ENCODE measurements at regions not wholly inside any gene's neighbourhood (a gene's known extent, or its start where the extent isn't known, plus 50 kb on each side); places are given as distances from the start of the nearest gene placed in this dataset.

GRCh38 chr4:65845199-65845773 is 175.0 kb upstream of the EPHA5 start:
- H3K4me1 ChIP-seq (ENCODE audit: control insufficient read depth, insufficient read depth, low read length, poor library complexity, severe bottlenecking) = no peaks in the 10 kb centered on the region
- no peak overlapping the region for H3K27ac ChIP-seq (ENCODE audit: low read depth, low read length, severe bottlenecking)
- H3K36me3 ChIP-seq (ENCODE audit: control insufficient read depth, insufficient read depth, low read length) = no peaks in the 10 kb centered on the region
- no peaks in the 10 kb centered on the region for H3K9me3 ChIP-seq (ENCODE audit: control insufficient read depth, low read length)
- H3K4me3 ChIP-seq (ENCODE audit: extremely low read depth, insufficient read depth, low read length, poor library complexity, severe bottlenecking) = no peak overlapping the region
- WGBS, 2 experiments (ENCODE audit: insufficient coverage in 2 of 2) = 78% methylated on average over 3 of the region's 4 CpGs; no CpG with 5 or more reads in 1 of the 2 experiments

GRCh38 chr4:65839164-65839931 is 169.1 kb upstream of the EPHA5 start:
- H3K4me3 ChIP-seq (ENCODE audit: extremely low read depth, insufficient read depth, low read length, poor library complexity, severe bottlenecking) = no peak overlapping the region
- H3K9me3 ChIP-seq (ENCODE audit: control insufficient read depth, low read length) = no peaks in the 10 kb centered on the region
- WGBS, 2 experiments (ENCODE audit: insufficient coverage in 2 of 2) = 71% methylated on average over 2 of the region's 2 CpGs; no CpG with 5 or more reads in 1 of the 2 experiments
- H3K27ac ChIP-seq (ENCODE audit: low read depth, low read length, severe bottlenecking) = no peak overlapping the region
- H3K4me1 ChIP-seq (ENCODE audit: control insufficient read depth, insufficient read depth, low read length, poor library complexity, severe bottlenecking) = no peaks in the 10 kb centered on the region
- no peaks in the 10 kb centered on the region for H3K36me3 ChIP-seq (ENCODE audit: control insufficient read depth, insufficient read depth, low read length)

- Histone ChIP-seq H3K9me3 (ENCODE audit: control insufficient read depth, low read length) (no peaks in the 10 kb centered on the region), H3K27ac (ENCODE audit: low read depth, low read length, severe bottlenecking) (no peak overlapping the region), H3K4me3 (ENCODE audit: extremely low read depth, insufficient read depth, low read length, poor library complexity, severe bottlenecking) (no peak overlapping the region), H3K4me1 (ENCODE audit: control insufficient read depth, insufficient read depth, low read length, poor library complexity, severe bottlenecking) (no peaks in the 10 kb centered on the region), H3K36me3 (ENCODE audit: control insufficient read depth, insufficient read depth, low read length) (no peaks in the 10 kb centered on the region)
These were observed 164.4 kb upstream of the EPHA5 start for GRCh38 chr4:65834707-65835106.

GRCh38 chr4:65831828-65832227 is 161.5 kb upstream of the EPHA5 start:
- Histone ChIP-seq H3K4me1 (ENCODE audit: control insufficient read depth, insufficient read depth, low read length, poor library complexity, severe bottlenecking) (no peaks in the 10 kb centered on the region), H3K9me3 (ENCODE audit: control insufficient read depth, low read length) (no peaks in the 10 kb centered on the region), H3K4me3 (ENCODE audit: extremely low read depth, insufficient read depth, low read length, poor library complexity, severe bottlenecking) (no peak overlapping the region), H3K27ac (ENCODE audit: low read depth, low read length, severe bottlenecking) (no peak overlapping the region), H3K36me3 (ENCODE audit: control insufficient read depth, insufficient read depth, low read length) (no peaks in the 10 kb centered on the region)
- 100% methylated on average over 2 of the region's 6 CpGs; no CpG with 5 or more reads in 1 of the 2 experiments for WGBS, 2 experiments (ENCODE audit: insufficient coverage in 2 of 2)

- H3K4me1 ChIP-seq (ENCODE audit: control insufficient read depth, insufficient read depth, low read length, poor library complexity, severe bottlenecking) = no peaks in the 10 kb centered on the region
- no CpG with 5 or more reads among the region's 2 CpGs for WGBS, 2 experiments (ENCODE audit: insufficient coverage in 2 of 2)
- H3K36me3 ChIP-seq (ENCODE audit: control insufficient read depth, insufficient read depth, low read length) = no peaks in the 10 kb centered on the region
- no peak overlapping the region for H3K4me3 ChIP-seq (ENCODE audit: extremely low read depth, insufficient read depth, low read length, poor library complexity, severe bottlenecking)
- H3K27ac ChIP-seq (ENCODE audit: low read depth, low read length, severe bottlenecking) = no peak overlapping the region
- H3K9me3 ChIP-seq (ENCODE audit: control insufficient read depth, low read length) = no peaks in the 10 kb centered on the region
These were observed 154.9 kb upstream of the EPHA5 start for GRCh38 chr4:65825116-65825753.

- Histone ChIP-seq H3K9me3 (ENCODE audit: control insufficient read depth, low read length) (no peaks in the 10 kb centered on the region), H3K4me3 (ENCODE audit: extremely low read depth, insufficient read depth, low read length, poor library complexity, severe bottlenecking) (no peak overlapping the region), H3K4me1 (ENCODE audit: control insufficient read depth, insufficient read depth, low read length, poor library complexity, severe bottlenecking) (no peaks in the 10 kb centered on the region), H3K27ac (ENCODE audit: low read depth, low read length, severe bottlenecking) (no peak overlapping the region), H3K36me3 (ENCODE audit: control insufficient read depth, insufficient read depth, low read length) (no peaks in the 10 kb centered on the region)
- 92 to 100% methylated on average over 1 of the region's 1 CpG for WGBS, 2 experiments (ENCODE audit: insufficient coverage in 2 of 2)
These were observed 148.9 kb upstream of the EPHA5 start for GRCh38 chr4:65819192-65819591.

GRCh38 chr4:65805936-65806335 is 135.6 kb upstream of the EPHA5 start:
- H3K4me1 ChIP-seq (ENCODE audit: control insufficient read depth, insufficient read depth, low read length, poor library complexity, severe bottlenecking) = no peaks in the 10 kb centered on the region
- H3K4me3 ChIP-seq (ENCODE audit: extremely low read depth, insufficient read depth, low read length, poor library complexity, severe bottlenecking) = no peak overlapping the region
- no peaks in the 10 kb centered on the region for H3K9me3 ChIP-seq (ENCODE audit: control insufficient read depth, low read length)
- no peaks in the 10 kb centered on the region for H3K36me3 ChIP-seq (ENCODE audit: control insufficient read depth, insufficient read depth, low read length)
- no peak overlapping the region for H3K27ac ChIP-seq (ENCODE audit: low read depth, low read length, severe bottlenecking)

- H3K4me1 ChIP-seq (ENCODE audit: control insufficient read depth, insufficient read depth, low read length, poor library complexity, severe bottlenecking) = no peaks in the 10 kb centered on the region
- H3K9me3 ChIP-seq (ENCODE audit: control insufficient read depth, low read length) = no peaks in the 10 kb centered on the region
- H3K27ac ChIP-seq (ENCODE audit: low read depth, low read length, severe bottlenecking) = no peak overlapping the region
- H3K4me3 ChIP-seq (ENCODE audit: extremely low read depth, insufficient read depth, low read length, poor library complexity, severe bottlenecking) = no peak overlapping the region
- WGBS, 2 experiments (ENCODE audit: insufficient coverage in 2 of 2) = 90 to 91% methylated on average over 13 to 14 of the region's 14 CpGs
- H3K36me3 ChIP-seq (ENCODE audit: control insufficient read depth, insufficient read depth, low read length) = no peaks in the 10 kb centered on the region
These were observed 129.2 kb upstream of the EPHA5 start for GRCh38 chr4:65799513-65799912.

GRCh38 chr4:65798498-65799127 is 128.3 kb upstream of the EPHA5 start:
- peak overlapping the region; percentile 23 for H3K27ac ChIP-seq (ENCODE audit: low read depth, low read length, severe bottlenecking)
- H3K9me3 ChIP-seq (ENCODE audit: control insufficient read depth, low read length) = no peaks in the 10 kb centered on the region
- WGBS, 2 experiments (ENCODE audit: insufficient coverage in 2 of 2) = 100% methylated on average over 1 of the region's 2 CpGs; no CpG with 5 or more reads in 1 of the 2 experiments
- no peak overlapping the region for H3K4me3 ChIP-seq (ENCODE audit: extremely low read depth, insufficient read depth, low read length, poor library complexity, severe bottlenecking)
- no peaks in the 10 kb centered on the region for H3K4me1 ChIP-seq (ENCODE audit: control insufficient read depth, insufficient read depth, low read length, poor library complexity, severe bottlenecking)
- no peaks in the 10 kb centered on the region for H3K36me3 ChIP-seq (ENCODE audit: control insufficient read depth, insufficient read depth, low read length)

- no peaks in the 10 kb centered on the region for H3K9me3 ChIP-seq (ENCODE audit: control insufficient read depth, low read length)
- H3K4me1 ChIP-seq (ENCODE audit: control insufficient read depth, insufficient read depth, low read length, poor library complexity, severe bottlenecking) = peaks cover 5% of the 10 kb centered on the region
- WGBS, 2 experiments (ENCODE audit: insufficient coverage in 2 of 2) = 67 to 70% methylated on average over 1 to 2 of the region's 5 CpGs
- no peak overlapping the region for H3K27ac ChIP-seq (ENCODE audit: low read depth, low read length, severe bottlenecking)
- H3K4me3 ChIP-seq (ENCODE audit: extremely low read depth, insufficient read depth, low read length, poor library complexity, severe bottlenecking) = no peak overlapping the region
- H3K36me3 ChIP-seq (ENCODE audit: control insufficient read depth, insufficient read depth, low read length) = no peaks in the 10 kb centered on the region
These were observed 121.6 kb upstream of the EPHA5 start for GRCh38 chr4:65791812-65792308.

Data from mesodermal cell (in vitro differentiated cells).